ENCODE measurements at regions not wholly inside any gene's neighbourhood (a gene's known extent, or its start where the extent isn't known, plus 50 kb on each side); places are given as distances from the start of the nearest gene placed in this dataset.

GRCh38 chr11:103581760-103582159, 454.7 kb upstream of the DDI1 start:
- H3K36me3 ChIP-seq: no peaks in the 10 kb centered on the region
- no peaks in the 10 kb centered on the region for H3K4me1 ChIP-seq
- no peaks in the 10 kb centered on the region for H3K27me3 ChIP-seq
- no peak for TF ChIP-seq Cebpa-rat (IDR thresholded peaks at IDR 0.05)
- no peak overlapping the region for H3K9ac ChIP-seq
- peaks cover 0 to 5% (median 0%) of the 10 kb centered on the region in 11 experiments; a peak in 2 of 22 replicates for H3K9me3 ChIP-seq (replicated peaks in 1 of 11)
- H3K4me2 ChIP-seq: no peak overlapping the region
- no peaks in the 10 kb centered on the region for H4K20me1 ChIP-seq
- H3K27ac ChIP-seq: no peak overlapping the region
- no peak overlapping the region for H3K4me3 ChIP-seq

GRCh38 chr11:103582351-103582909, 454.0 kb upstream of the DDI1 start:
- Histone ChIP-seq H4K20me1 (no peaks in the 10 kb centered on the region), H3K9me3 (replicated peaks in 1 of 11) (peaks cover 0 to 5% (median 0%) of the 10 kb centered on the region in 11 experiments; a peak in 2 of 22 replicates), H3K9ac (no peak overlapping the region), H3K36me3 (no peaks in the 10 kb centered on the region), H3K4me2 (no peak overlapping the region), H3K27me3 (no peaks in the 10 kb centered on the region), H3K4me1 (no peaks in the 10 kb centered on the region), H3K27ac (no peak overlapping the region), H3K4me3 (no peak overlapping the region)
- no peak for TF ChIP-seq Cebpa-rat (IDR thresholded peaks at IDR 0.05)

- Histone ChIP-seq H3K9me3 (replicated peaks in 1 of 11) (peaks cover 0 to 5% (median 0%) of the 10 kb centered on the region in 11 experiments; a peak in 2 of 22 replicates), H3K4me2 (no peak overlapping the region), H3K4me3 (no peak overlapping the region), H3K27me3 (no peaks in the 10 kb centered on the region), H4K20me1 (no peaks in the 10 kb centered on the region), H3K36me3 (no peaks in the 10 kb centered on the region), H3K9ac (no peak overlapping the region), H3K4me1 (no peaks in the 10 kb centered on the region), H3K27ac (no peak overlapping the region)
- TF ChIP-seq Cebpa-rat (IDR thresholded peaks at IDR 0.05): no peak
Observed at GRCh38 chr11:103584021-103584420, 452.4 kb upstream of the DDI1 start.

GRCh38 chr11:103584720-103585119, 451.7 kb upstream of the DDI1 start:
- Histone ChIP-seq H3K36me3 (no peaks in the 10 kb centered on the region), H3K27me3 (no peaks in the 10 kb centered on the region), H3K27ac (no peak overlapping the region), H3K4me3 (no peak overlapping the region), H3K4me2 (no peak overlapping the region), H3K9me3 (replicated peaks in 1 of 11) (no peaks in the 10 kb centered on the region; a peak in 2 of 22 replicates), H4K20me1 (no peaks in the 10 kb centered on the region), H3K9ac (no peak overlapping the region), H3K4me1 (no peaks in the 10 kb centered on the region)
- TF ChIP-seq Cebpa-rat (IDR thresholded peaks at IDR 0.05): no peak

GRCh38 chr11:103585401-103585800, 451.0 kb upstream of the DDI1 start:
- Histone ChIP-seq H3K4me1 (no peaks in the 10 kb centered on the region), H3K27ac (no peak overlapping the region), H3K9ac (no peak overlapping the region), H3K4me2 (no peak overlapping the region), H4K20me1 (no peaks in the 10 kb centered on the region), H3K36me3 (no peaks in the 10 kb centered on the region), H3K27me3 (no peaks in the 10 kb centered on the region), H3K9me3 (replicated peaks in 1 of 11) (no peaks in the 10 kb centered on the region), H3K4me3 (no peak overlapping the region)
- no peak for TF ChIP-seq Cebpa-rat (IDR thresholded peaks at IDR 0.05)

GRCh38 chr11:103585911-103586310, 450.5 kb upstream of the DDI1 start:
- Histone ChIP-seq H4K20me1 (no peaks in the 10 kb centered on the region), H3K27ac (no peak overlapping the region), H3K4me3 (no peak overlapping the region), H3K9ac (no peak overlapping the region), H3K27me3 (no peaks in the 10 kb centered on the region), H3K4me1 (no peaks in the 10 kb centered on the region), H3K4me2 (no peak overlapping the region), H3K36me3 (no peaks in the 10 kb centered on the region), H3K9me3 (replicated peaks in 1 of 11) (no peaks in the 10 kb centered on the region)
- TF ChIP-seq Cebpa-rat (IDR thresholded peaks at IDR 0.05): no peak

GRCh38 chr11:103586756-103587155, 449.7 kb upstream of the DDI1 start:
- Histone ChIP-seq H3K4me1 (no peaks in the 10 kb centered on the region), H3K9ac (no peak overlapping the region), H3K4me2 (no peak overlapping the region), H3K9me3 (replicated peaks in 1 of 11) (no peaks in the 10 kb centered on the region), H3K36me3 (no peaks in the 10 kb centered on the region), H3K27ac (no peak overlapping the region), H3K4me3 (no peak overlapping the region), H3K27me3 (no peaks in the 10 kb centered on the region), H4K20me1 (no peaks in the 10 kb centered on the region)
- no peak for TF ChIP-seq Cebpa-rat (IDR thresholded peaks at IDR 0.05)

- Histone ChIP-seq H3K4me2 (no peak overlapping the region), H3K4me1 (no peaks in the 10 kb centered on the region), H3K36me3 (no peaks in the 10 kb centered on the region), H3K9ac (no peak overlapping the region), H3K9me3 (replicated peaks in 1 of 11) (no peaks in the 10 kb centered on the region), H3K27me3 (no peaks in the 10 kb centered on the region), H4K20me1 (no peaks in the 10 kb centered on the region), H3K4me3 (no peak overlapping the region), H3K27ac (no peak overlapping the region)
- TF ChIP-seq Cebpa-rat (IDR thresholded peaks at IDR 0.05): no peak
Observed at GRCh38 chr11:103587901-103588788, 448.3 kb upstream of the DDI1 start.

GRCh38 chr11:103591554-103591953, 444.9 kb upstream of the DDI1 start:
- Histone ChIP-seq H4K20me1 (no peaks in the 10 kb centered on the region), H3K4me3 (no peak overlapping the region), H3K9ac (no peak overlapping the region)

GRCh38 chr11:103594283-103594682, 442.2 kb upstream of the DDI1 start:
- no peak overlapping the region for H3K27ac ChIP-seq

More at GRCh38 chr11:103591554-103591953, 444.9 kb upstream of the DDI1 start:
- Histone ChIP-seq H3K27me3 (no peaks in the 10 kb centered on the region), H3K36me3 (no peaks in the 10 kb centered on the region), H3K9me3 (replicated peaks in 1 of 11) (peaks cover 0 to 8% (median 0%) of the 10 kb centered on the region in 11 experiments; a peak in 3 of 22 replicates), H3K4me2 (no peak overlapping the region), H3K4me1 (no peaks in the 10 kb centered on the region), H3K27ac (no peak overlapping the region)
- TF ChIP-seq Cebpa-rat (IDR thresholded peaks at IDR 0.05): no peak

More at GRCh38 chr11:103594283-103594682, 442.2 kb upstream of the DDI1 start:
- H4K20me1 ChIP-seq: no peaks in the 10 kb centered on the region
- H3K4me2 ChIP-seq: no peak overlapping the region
- no peaks in the 10 kb centered on the region for H3K4me1 ChIP-seq
- H3K9ac ChIP-seq: no peak overlapping the region
- H3K36me3 ChIP-seq: no peaks in the 10 kb centered on the region
- no peak overlapping the region for H3K4me3 ChIP-seq
- no peaks in the 10 kb centered on the region for H3K27me3 ChIP-seq
- peaks cover 0 to 8% (median 0%) of the 10 kb centered on the region in 11 experiments; a peak in 3 of 22 replicates for H3K9me3 ChIP-seq (replicated peaks in 1 of 11)
- no peak for TF ChIP-seq Cebpa-rat (IDR thresholded peaks at IDR 0.05)
